Astrocyte (in vitro differentiated cells and primary cell): ENCODE measurements at regions not wholly inside any gene's neighbourhood (a gene's known extent, or its start where the extent isn't known, plus 50 kb on each side); places are given as distances from the start of the nearest gene placed in this dataset.
A peak's percentile ranks its signal among the peaks of the same experiment; 100 is the strongest.

Experiments
- DNase-seq: peaks from one replicate; pipeline ENCODE4 v3.0.0-alpha.2; 2010; ENCODE audit warnings: low read depth
- FAIRE-seq: peaks from 2 replicates; lab custom pipeline; 2011; peaks lifted over from hg19 to GRCh38; lab: Jason Lieb, UNC
- H2AFZ ChIP-seq: 2 replicates; pipeline ENCODE4 v1.6.0; 2012; ENCODE audit warnings: low read depth, low read length, inconsistent platforms
- H3K27ac ChIP-seq: 2 replicates; pipeline ENCODE4 v1.5.1; 2011; ENCODE audit warnings: low read depth, low read length, inconsistent platforms
- H3K27me3 ChIP-seq: 2 replicates; pipeline ENCODE4 v1.6.0; 2011; ENCODE audit warnings: low read length, inconsistent platforms; ENCODE audit not compliant: insufficient read depth
- H3K36me3 ChIP-seq: 2 replicates; pipeline ENCODE4 v1.5.1; 2011; ENCODE audit warnings: low read length, inconsistent platforms; ENCODE audit not compliant: insufficient read depth
- H3K4me1 ChIP-seq: 2 replicates; pipeline ENCODE4 v1.5.1; 2011; ENCODE audit warnings: low read length, inconsistent platforms; ENCODE audit not compliant: insufficient read depth
- H3K4me2 ChIP-seq: 2 replicates; pipeline ENCODE4 v1.6.0; 2012; ENCODE audit warnings: low read length, inconsistent platforms
- H3K4me3 ChIP-seq: 2 replicates; pipeline ENCODE4 v1.5.1; 2011; ENCODE audit warnings: low read depth, mild to moderate bottlenecking, low read length, inconsistent platforms; ENCODE audit not compliant: insufficient read depth
- H3K79me2 ChIP-seq: 2 replicates; pipeline ENCODE4 v1.6.0; 2012; ENCODE audit warnings: mild to moderate bottlenecking, low read length, inconsistent platforms; ENCODE audit not compliant: insufficient read depth
- H3K9ac ChIP-seq: 2 replicates; pipeline ENCODE4 v1.6.0; 2012; ENCODE audit warnings: mild to moderate bottlenecking, low read length, inconsistent platforms
- H3K9me3 ChIP-seq: 2 replicates; pipeline ENCODE4 v1.5.1; 2012; ENCODE audit warnings: low read depth, mild to moderate bottlenecking, low read length, inconsistent platforms; ENCODE audit not compliant: insufficient read depth
- H4K20me1 ChIP-seq: 2 replicates; pipeline ENCODE4 v1.6.0; 2012; ENCODE audit warnings: low read length, inconsistent platforms; ENCODE audit not compliant: insufficient read depth
- H3K27ac Mint-ChIP-seq: one replicate; pipeline ENCODE4 v1.8.0; 2021; ENCODE audit warnings: mild to moderate bottlenecking, mixed read lengths; ENCODE audit not compliant: unreplicated experiment
- H3K27me3 Mint-ChIP-seq: one replicate; pipeline ENCODE4 v1.8.0; 2021; ENCODE audit warnings: low read depth, mixed read lengths; ENCODE audit not compliant: unreplicated experiment
- H3K36me3 Mint-ChIP-seq: one replicate; pipeline ENCODE4 v1.8.0; 2021; ENCODE audit warnings: low read depth, mixed read lengths; ENCODE audit not compliant: unreplicated experiment
- H3K4me1 Mint-ChIP-seq: one replicate; pipeline ENCODE4 v1.8.0; 2021; ENCODE audit warnings: low read depth, mixed read lengths; ENCODE audit not compliant: unreplicated experiment
- H3K4me3 Mint-ChIP-seq: one replicate; pipeline ENCODE4 v1.8.0; 2021; ENCODE audit warnings: mild to moderate bottlenecking, moderate library complexity, mixed read lengths; ENCODE audit not compliant: unreplicated experiment
- H3K9me3 Mint-ChIP-seq: one replicate; pipeline ENCODE4 v1.8.0; 2021; ENCODE audit warnings: mild to moderate bottlenecking, mixed read lengths; ENCODE audit not compliant: unreplicated experiment
- CTCF ChIP-seq: IDR thresholded peaks from 2 replicates; pipeline ENCODE4 v1.5.1; 2011; ENCODE audit warnings: low read depth, mild to moderate bottlenecking, inconsistent platforms, low read length, moderate library complexity; ENCODE audit not compliant: insufficient read depth
- EZH2 ChIP-seq: IDR thresholded peaks from 2 replicates; pipeline ENCODE4 v1.6.1; 2012; ENCODE audit warnings: mild to moderate bottlenecking, low read length, inconsistent platforms; ENCODE audit not compliant: insufficient read depth

DNA sequence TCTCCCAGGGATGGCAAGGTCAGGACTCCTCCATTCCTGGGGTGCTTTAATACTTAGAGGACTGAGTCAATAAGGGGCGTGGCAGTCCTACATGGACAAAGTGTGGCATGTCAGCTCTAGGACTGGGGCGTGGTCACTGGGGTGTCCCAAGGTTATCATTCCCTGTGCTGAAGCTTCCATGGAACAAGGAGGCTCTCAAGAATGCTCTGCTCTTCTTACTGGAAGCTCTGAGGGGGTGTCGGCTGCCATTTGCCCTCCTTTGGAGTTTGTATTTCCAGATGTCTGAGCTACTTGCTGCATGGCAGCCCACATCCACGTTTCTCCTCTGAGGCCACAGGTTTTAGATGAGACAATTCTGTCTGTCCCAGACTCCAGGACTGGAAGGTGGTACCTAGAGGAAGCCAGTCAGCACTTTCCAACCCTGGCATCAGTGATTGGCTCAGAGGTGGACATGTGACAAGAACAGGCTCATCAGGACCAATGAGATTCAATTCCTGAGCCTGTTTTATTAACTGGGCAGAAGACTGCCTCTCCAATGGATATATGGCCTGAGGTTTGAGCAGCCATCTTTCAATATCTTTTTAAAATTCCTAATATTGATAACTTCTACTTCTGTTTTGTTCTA is 128.9 kb upstream of the ARL4C start:
- no peak for TF ChIP-seq CTCF
- no peak for TF ChIP-seq EZH2
- no peak overlapping the region for H3K9ac ChIP-seq
- peaks cover 4% of the 10 kb centered on the region for H3K27me3 Mint-ChIP-seq
- no peak overlapping the region for H3K4me2 ChIP-seq
- H3K4me1 ChIP-seq: peaks cover 1% of the 10 kb centered on the region
- DNase-seq (no peak), FAIRE-seq (no peak)
- no peak overlapping the region for H3K27ac Mint-ChIP-seq
- H3K36me3 ChIP-seq: no peaks in the 10 kb centered on the region
- no peak overlapping the region for H3K4me3 ChIP-seq
- no peaks in the 10 kb centered on the region for H3K36me3 Mint-ChIP-seq
- H2AFZ ChIP-seq: no peak overlapping the region
- no peaks in the 10 kb centered on the region for H3K79me2 ChIP-seq
- no peaks in the 10 kb centered on the region for H3K9me3 ChIP-seq
- no peaks in the 10 kb centered on the region for H3K9me3 Mint-ChIP-seq
- H3K27ac ChIP-seq: no peak overlapping the region
- H4K20me1 ChIP-seq: no peaks in the 10 kb centered on the region
- no peak overlapping the region for H3K4me3 Mint-ChIP-seq
- no peaks in the 10 kb centered on the region for H3K27me3 ChIP-seq
- peaks cover 16% of the 10 kb centered on the region for H3K4me1 Mint-ChIP-seq

- FAIRE-seq (no peak), DNase-seq (no peak)
- H3K79me2 ChIP-seq: no peaks in the 10 kb centered on the region
- Mint-ChIP-seq H3K27ac (no peak overlapping the region), H3K27me3 (peaks cover 4% of the 10 kb centered on the region), H3K4me1 (peaks cover 6% of the 10 kb centered on the region), H3K9me3 (no peaks in the 10 kb centered on the region), H3K36me3 (no peaks in the 10 kb centered on the region), H3K4me3 (no peak overlapping the region)
- H3K4me1 ChIP-seq: no peaks in the 10 kb centered on the region
- H2AFZ ChIP-seq: no peak overlapping the region
- H4K20me1 ChIP-seq: no peaks in the 10 kb centered on the region
- H3K9ac ChIP-seq: no peak overlapping the region
- no peaks in the 10 kb centered on the region for H3K9me3 ChIP-seq
- TF ChIP-seq CTCF: no peak
- TF ChIP-seq EZH2: no peak
- H3K27me3 ChIP-seq: no peaks in the 10 kb centered on the region
- H3K4me2 ChIP-seq: no peak overlapping the region
- H3K4me3 ChIP-seq: no peak overlapping the region
- H3K27ac ChIP-seq: no peak overlapping the region
- H3K36me3 ChIP-seq: no peaks in the 10 kb centered on the region
Measured at GRCh38 chr2:234623521-234623991, 126.7 kb upstream of the ARL4C start.

DNA sequence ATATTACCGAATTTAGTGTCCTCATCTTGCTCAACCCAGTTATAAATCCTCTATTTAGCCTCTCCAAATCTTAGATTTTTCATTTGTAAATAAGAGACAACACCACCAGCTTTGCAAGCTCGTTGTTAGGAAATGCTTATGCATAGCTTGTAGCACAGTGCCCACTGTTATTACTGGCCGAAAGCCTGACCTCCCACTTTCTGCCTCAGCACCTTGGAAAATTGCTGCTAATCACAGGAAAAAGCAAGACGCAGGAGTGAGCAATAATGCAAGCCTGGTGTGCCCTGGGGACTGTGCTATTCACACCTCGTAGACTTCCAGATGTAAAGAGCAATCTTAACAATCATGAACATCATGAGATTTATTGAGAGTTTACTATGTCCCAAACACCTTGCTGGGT is 124.2 kb upstream of the ARL4C start:
- Mint-ChIP-seq H3K9me3 (no peaks in the 10 kb centered on the region), H3K4me3 (no peak overlapping the region), H3K36me3 (no peaks in the 10 kb centered on the region), H3K27ac (no peak overlapping the region), H3K4me1 (peaks cover 9% of the 10 kb centered on the region), H3K27me3 (peaks cover 4% of the 10 kb centered on the region)
- H4K20me1 ChIP-seq: no peaks in the 10 kb centered on the region
- H3K4me3 ChIP-seq: no peak overlapping the region
- H3K79me2 ChIP-seq: no peaks in the 10 kb centered on the region
- H3K4me2 ChIP-seq: no peak overlapping the region
- TF ChIP-seq CTCF (no peak), EZH2 (no peak)
- H3K4me1 ChIP-seq: no peaks in the 10 kb centered on the region
- no peak overlapping the region for H3K9ac ChIP-seq
- H3K9me3 ChIP-seq: no peaks in the 10 kb centered on the region
- no peak overlapping the region for H3K27ac ChIP-seq
- FAIRE-seq (no peak), DNase-seq (peak; percentile 54)
- H2AFZ ChIP-seq: no peak overlapping the region
- no peaks in the 10 kb centered on the region for H3K27me3 ChIP-seq
- no peaks in the 10 kb centered on the region for H3K36me3 ChIP-seq
